HEK293T (cell line): ENCODE measurements at regions not wholly inside any gene's neighbourhood (a gene's known extent, or its start where the extent isn't known, plus 50 kb on each side); places are given as distances from the start of the nearest gene placed in this dataset.

Experiments used
- BHLHE40 ChIP-seq: fragments of 450-650 bp; IDR thresholded peaks from 2 replicates; pipeline ENCODE4 v1.6.1; 2016; ENCODE audit warnings: mild to moderate bottlenecking, moderate library complexity, borderline replicate concordance
- FOXA1 ChIP-seq: fragments of 450-650 bp; IDR thresholded peaks from 2 replicates; pipeline ENCODE4 v1.6.1; 2016; ENCODE audit warnings: mild to moderate bottlenecking
- L3MBTL2 ChIP-seq: fragments of 450-650 bp; conservative IDR thresholded peaks from 2 replicates; pipeline ENCODE4 v1.6.1; 2016; ENCODE audit warnings: mild to moderate bottlenecking
- LEF1 ChIP-seq: fragments of 450-650 bp; IDR thresholded peaks from 2 replicates; pipeline ENCODE4 v1.6.1; 2017; ENCODE audit warnings: mild to moderate bottlenecking, borderline replicate concordance
- SP1 ChIP-seq: fragments of 450-650 bp; IDR thresholded peaks from 2 replicates; pipeline ENCODE4 v1.6.1; 2017
- SUZ12 ChIP-seq: fragments of 450-650 bp; IDR thresholded peaks from 2 replicates; pipeline ENCODE4 v1.6.1; 2016; ENCODE audit warnings: mild to moderate bottlenecking

- TF ChIP-seq FOXA1: no peak
- TF ChIP-seq L3MBTL2: no peak
- TF ChIP-seq SP1: no peak
- no peak for TF ChIP-seq LEF1
- no peak for TF ChIP-seq BHLHE40
- no peak for TF ChIP-seq SUZ12
Observed at GRCh38 chr21:39118061-39118460, 65.2 kb downstream of the PSMG1 start.
